ENCODE measurements at regions not wholly inside any gene's neighbourhood (a gene's known extent, or its start where the extent isn't known, plus 50 kb on each side); places are given as distances from the start of the nearest gene placed in this dataset.
A peak's percentile ranks its signal among the peaks of the same experiment; 100 is the strongest.

- Histone ChIP-seq H3K4me3 (ENCODE audit: low read length in 3 of 3) (no peak overlapping the region), H3K27ac (ENCODE audit: low read depth in 2 of 2, low read length in 2 of 2) (no peak overlapping the region), H3K36me3 (ENCODE audit: control insufficient read depth in 2 of 3, insufficient read depth in 3 of 3, low read length in 3 of 3) (no peaks in the 10 kb centered on the region), H3K9ac (ENCODE audit: low read length in 3 of 3) (no peak overlapping the region), H3K4me1 (ENCODE audit: control insufficient read depth in 2 of 3, insufficient read depth in 2 of 3, low read depth in 1 of 3, low read length in 3 of 3) (no peaks in the 10 kb centered on the region), H3K9me3 (ENCODE audit: control insufficient read depth in 2 of 3, insufficient read depth in 1 of 3, low read length in 3 of 3) (no peaks in the 10 kb centered on the region), H3K27me3 (ENCODE audit: control insufficient read depth, insufficient read depth, low read length) (no peaks in the 10 kb centered on the region)
- TF ChIP-seq, protein P1, sequence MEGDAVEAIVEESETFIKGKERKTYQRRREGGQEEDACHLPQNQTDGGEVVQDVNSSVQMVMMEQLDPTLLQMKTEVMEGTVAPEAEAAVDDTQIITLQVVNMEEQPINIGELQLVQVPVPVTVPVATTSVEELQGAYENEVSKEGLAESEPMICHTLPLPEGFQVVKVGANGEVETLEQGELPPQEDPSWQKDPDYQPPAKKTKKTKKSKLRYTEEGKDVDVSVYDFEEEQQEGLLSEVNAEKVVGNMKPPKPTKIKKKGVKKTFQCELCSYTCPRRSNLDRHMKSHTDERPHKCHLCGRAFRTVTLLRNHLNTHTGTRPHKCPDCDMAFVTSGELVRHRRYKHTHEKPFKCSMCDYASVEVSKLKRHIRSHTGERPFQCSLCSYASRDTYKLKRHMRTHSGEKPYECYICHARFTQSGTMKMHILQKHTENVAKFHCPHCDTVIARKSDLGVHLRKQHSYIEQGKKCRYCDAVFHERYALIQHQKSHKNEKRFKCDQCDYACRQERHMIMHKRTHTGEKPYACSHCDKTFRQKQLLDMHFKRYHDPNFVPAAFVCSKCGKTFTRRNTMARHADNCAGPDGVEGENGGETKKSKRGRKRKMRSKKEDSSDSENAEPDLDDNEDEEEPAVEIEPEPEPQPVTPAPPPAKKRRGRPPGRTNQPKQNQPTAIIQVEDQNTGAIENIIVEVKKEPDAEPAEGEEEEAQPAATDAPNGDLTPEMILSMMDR (IDR thresholded peaks at IDR 0.05; ENCODE audit: borderline replicate concordance, extremely low read depth, insufficient read depth) = no peak
- FAIRE-seq = no peak
- intact Hi-C loops (cut with DNase I) = no loop called here
- DNase-seq = no peak
Measured at GRCh38 chr4:127383666-127384065, 249.1 kb upstream of the INTU start.

GRCh38 chr4:127394516-127394915 lies 238.2 kb upstream of the INTU start:
- Histone ChIP-seq H3K4me1 (ENCODE audit: control insufficient read depth in 2 of 3, insufficient read depth in 2 of 3, low read depth in 1 of 3, low read length in 3 of 3) (no peaks in the 10 kb centered on the region), H3K27me3 (ENCODE audit: control insufficient read depth, insufficient read depth, low read length) (no peaks in the 10 kb centered on the region), H3K9me3 (ENCODE audit: control insufficient read depth in 2 of 3, insufficient read depth in 1 of 3, low read length in 3 of 3) (no peaks in the 10 kb centered on the region), H3K9ac (ENCODE audit: low read length in 3 of 3) (no peak overlapping the region), H3K27ac (ENCODE audit: low read depth in 2 of 2, low read length in 2 of 2) (no peak overlapping the region), H3K36me3 (ENCODE audit: control insufficient read depth in 2 of 3, insufficient read depth in 3 of 3, low read length in 3 of 3) (no peaks in the 10 kb centered on the region), H3K4me3 (ENCODE audit: low read length in 3 of 3) (no peak overlapping the region)
- FAIRE-seq (no peak), DNase-seq (no peak)
- TF ChIP-seq, protein P1 (IDR thresholded peaks at IDR 0.05; ENCODE audit: borderline replicate concordance, extremely low read depth, insufficient read depth) = no peak
- intact Hi-C loops (cut with DNase I) = no loop called here

DNA sequence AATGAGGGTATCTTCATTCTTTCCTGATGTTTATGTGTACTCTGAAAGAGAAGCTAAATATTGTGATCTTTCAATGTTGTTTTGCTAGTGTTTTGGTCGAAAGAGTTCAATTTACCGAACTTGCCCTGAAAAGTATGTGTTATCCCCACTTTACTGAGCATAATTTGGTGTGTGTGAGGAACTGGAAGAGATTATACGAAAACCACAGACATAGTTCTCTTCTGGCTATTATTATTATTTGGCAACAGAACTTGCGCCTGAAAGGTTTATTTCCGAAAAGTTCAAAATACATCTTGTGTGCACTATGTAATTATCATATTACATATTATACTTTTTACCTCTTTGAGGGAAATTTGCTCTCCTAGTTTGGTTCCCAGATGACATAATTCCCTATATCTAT lies 232.5 kb upstream of the INTU start:
- H3K9ac ChIP-seq (ENCODE audit: low read length in 3 of 3) = no peak overlapping the region
- intact Hi-C loops (cut with DNase I) = no loop called here
- no peaks in the 10 kb centered on the region for H3K27me3 ChIP-seq (ENCODE audit: control insufficient read depth, insufficient read depth, low read length)
- TF ChIP-seq, protein P1 (IDR thresholded peaks at IDR 0.05; ENCODE audit: borderline replicate concordance, extremely low read depth, insufficient read depth) = no peak
- no peak overlapping the region for H3K27ac ChIP-seq (ENCODE audit: low read depth in 2 of 2, low read length in 2 of 2)
- FAIRE-seq = no peak
- no peak overlapping the region for H3K4me3 ChIP-seq (ENCODE audit: low read length in 3 of 3)
- H3K36me3 ChIP-seq (ENCODE audit: control insufficient read depth in 2 of 3, insufficient read depth in 3 of 3, low read length in 3 of 3) = no peaks in the 10 kb centered on the region
- no peak for DNase-seq
- H3K9me3 ChIP-seq (ENCODE audit: control insufficient read depth in 2 of 3, insufficient read depth in 1 of 3, low read length in 3 of 3) = no peaks in the 10 kb centered on the region
- H3K4me1 ChIP-seq (ENCODE audit: control insufficient read depth in 2 of 3, insufficient read depth in 2 of 3, low read depth in 1 of 3, low read length in 3 of 3) = peaks cover 0 to 3% (median 0%) of the 10 kb centered on the region in 3 donors

DNA sequence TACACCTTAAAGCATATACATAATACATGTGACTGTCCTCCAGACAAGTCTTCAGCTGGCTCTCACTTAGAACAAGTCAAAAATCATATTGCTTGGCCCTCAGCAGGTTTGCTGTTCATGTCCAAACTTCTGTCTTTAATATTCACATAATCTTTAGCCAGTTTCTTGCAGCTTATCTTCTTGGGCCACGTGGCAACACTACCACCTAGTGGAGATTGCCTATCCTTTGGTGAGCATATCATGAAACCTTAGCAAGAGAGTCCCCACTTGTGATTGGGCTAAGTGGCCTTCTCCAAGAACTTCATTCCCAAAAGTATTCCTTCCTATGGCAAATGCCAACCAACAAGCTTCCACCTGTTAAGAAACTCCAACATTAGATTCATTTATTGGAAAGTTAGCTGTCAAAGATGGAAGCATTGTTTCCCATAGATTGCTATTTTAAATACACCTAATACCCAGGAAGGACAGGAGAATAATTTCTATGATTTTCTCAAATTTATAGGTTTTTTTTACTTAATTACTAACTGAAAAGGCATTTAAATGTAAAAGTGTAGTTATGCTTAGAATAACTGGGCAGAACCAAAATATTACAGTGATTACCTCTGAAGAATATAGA lies 231.9 kb upstream of the INTU start:
- H3K27ac ChIP-seq (ENCODE audit: low read depth in 2 of 2, low read length in 2 of 2) = no peak overlapping the region
- peak in 4 of 5 donors; percentile 62 to 87 (median 68) for DNase-seq

More for the DNA sequence above, 231.9 kb upstream of the INTU start:
- Histone ChIP-seq H3K4me3 (ENCODE audit: low read length in 3 of 3) (no peak overlapping the region), H3K27me3 (ENCODE audit: control insufficient read depth, insufficient read depth, low read length) (no peaks in the 10 kb centered on the region), H3K36me3 (ENCODE audit: control insufficient read depth in 2 of 3, insufficient read depth in 3 of 3, low read length in 3 of 3) (no peaks in the 10 kb centered on the region), H3K9ac (ENCODE audit: low read length in 3 of 3) (no peak overlapping the region), H3K9me3 (ENCODE audit: control insufficient read depth in 2 of 3, insufficient read depth in 1 of 3, low read length in 3 of 3) (no peaks in the 10 kb centered on the region), H3K4me1 (ENCODE audit: control insufficient read depth in 2 of 3, insufficient read depth in 2 of 3, low read depth in 1 of 3, low read length in 3 of 3) (peaks cover 0 to 3% (median 0%) of the 10 kb centered on the region in 3 donors)
- intact Hi-C loops (cut with DNase I) = no loop called here
- no peak for FAIRE-seq
- TF ChIP-seq, protein P1 (IDR thresholded peaks at IDR 0.05; ENCODE audit: borderline replicate concordance, extremely low read depth, insufficient read depth) = peak; percentile 70

Data from kidney (tissue), 13 donors.